BLaER1 (cell line): ENCODE measurements at regions not wholly inside any gene's neighbourhood (a gene's known extent, or its start where the extent isn't known, plus 50 kb on each side); places are given as distances from the start of the nearest gene placed in this dataset.
"Not testable (repeated sequence)": the region's sequence is repeated elsewhere in the genome, so short reads cannot be mapped to it uniquely, and the experiment has no call there.

Experiments used
- H3K27ac ChIP-seq: shearing (Covaris generic); formaldehyde crosslinking; 2 replicates; pipeline ENCODE4 v1.8.1; 2022
- H3K27me3 ChIP-seq: shearing (Covaris generic); formaldehyde crosslinking; 2 replicates; pipeline ENCODE4 v1.8.1; 2022
- H3K36me3 ChIP-seq: shearing (Covaris generic); formaldehyde crosslinking; 2 replicates; pipeline ENCODE4 v1.8.1; 2022
- H3K4me1 ChIP-seq: shearing (Covaris generic); formaldehyde crosslinking; 2 replicates; pipeline ENCODE4 v1.8.1; 2022
- H3K4me2 ChIP-seq: shearing (Covaris generic); formaldehyde crosslinking; 2 replicates; pipeline ENCODE4 v1.8.1; 2022
- H3K4me3 ChIP-seq: shearing (Covaris generic); formaldehyde crosslinking; 2 replicates; pipeline ENCODE4 v1.8.1; 2022
- H3K9ac ChIP-seq: shearing (Covaris generic); formaldehyde crosslinking; 2 replicates; pipeline ENCODE4 v1.8.1; 2022
- H3K9me3 ChIP-seq: shearing (Covaris generic); formaldehyde crosslinking; 2 replicates; pipeline ENCODE4 v1.8.1; 2022
- H4K20me1 ChIP-seq: shearing (Covaris generic); formaldehyde crosslinking; 2 replicates; pipeline ENCODE4 v1.8.1; 2022

DNA sequence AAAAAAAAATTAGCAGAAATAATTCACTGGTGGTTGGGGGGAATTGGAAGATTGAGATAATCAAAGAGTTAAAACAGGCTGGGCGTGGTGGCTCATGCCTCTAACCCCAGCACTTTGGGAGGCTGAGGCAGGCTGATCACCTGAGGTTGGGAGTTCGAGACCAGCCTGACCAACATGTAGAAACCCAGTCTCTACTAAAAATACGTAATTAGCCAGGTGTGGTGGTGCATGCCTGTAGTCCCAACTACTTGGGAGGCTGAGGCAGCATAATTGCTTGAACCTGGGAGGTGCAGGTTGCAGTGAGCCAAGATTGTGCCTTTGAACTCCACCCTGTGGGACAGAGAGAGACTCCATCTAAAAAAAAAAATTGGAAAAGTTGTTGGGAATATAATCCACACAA, 173.2 kb upstream of the TPTE start:
- not testable (repeated sequence) for H3K27ac ChIP-seq, H3K36me3 ChIP-seq, H3K9ac ChIP-seq, H4K20me1 ChIP-seq, H3K4me2 ChIP-seq, H3K4me1 ChIP-seq, H3K27me3 ChIP-seq, H3K4me3 ChIP-seq
- H3K9me3 ChIP-seq = peaks cover 40% of the 10 kb centered on the region

DNA sequence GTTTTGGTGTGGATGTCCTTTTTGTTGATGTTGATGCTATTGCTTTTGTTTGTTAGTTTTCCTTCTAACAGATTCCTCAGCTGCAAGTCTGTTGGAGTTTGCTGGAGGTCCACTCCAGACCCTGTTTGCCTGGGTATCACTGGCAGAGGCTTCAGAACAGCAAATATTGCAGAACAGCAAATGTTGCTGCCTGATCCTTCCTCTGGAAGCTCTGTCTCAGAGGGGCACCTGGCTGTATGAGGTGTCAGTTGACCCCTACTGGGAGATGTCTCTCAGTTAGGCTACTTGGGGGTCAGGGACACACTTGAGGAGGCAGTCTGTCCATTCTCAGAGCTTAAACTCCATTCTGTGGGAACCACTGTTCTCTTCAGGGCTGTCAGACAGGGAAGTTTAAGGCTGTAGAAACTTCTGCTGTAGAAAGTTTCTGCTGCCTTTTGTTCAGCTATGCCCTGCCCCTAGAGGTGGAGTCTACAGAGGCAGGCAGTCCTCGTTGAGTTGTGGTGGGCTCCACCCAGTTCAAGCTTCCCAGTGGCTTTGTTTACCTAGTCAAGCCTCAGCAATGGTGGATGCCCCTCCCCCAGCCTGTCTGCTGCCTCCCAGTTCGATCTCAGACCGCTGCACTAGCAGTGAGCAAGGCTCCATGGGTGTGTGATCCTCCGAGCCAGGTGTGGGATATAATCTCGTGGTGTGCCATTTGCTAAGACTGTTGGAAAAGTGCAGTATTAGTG, 166.4 kb upstream of the TPTE start:
- not testable (repeated sequence) for H3K36me3 ChIP-seq, H4K20me1 ChIP-seq, H3K27me3 ChIP-seq, H3K4me1 ChIP-seq, H3K4me3 ChIP-seq, H3K9ac ChIP-seq, H3K27ac ChIP-seq, H3K4me2 ChIP-seq
- peaks cover 12% of the 10 kb centered on the region; the same call in 1 of the 2 replicates for H3K9me3 ChIP-seq

- not testable (repeated sequence) for H3K4me1 ChIP-seq, H3K36me3 ChIP-seq, H4K20me1 ChIP-seq, H3K9me3 ChIP-seq, H3K4me2 ChIP-seq, H3K9ac ChIP-seq, H3K27ac ChIP-seq, H3K4me3 ChIP-seq, H3K27me3 ChIP-seq
Observed at GRCh38 chr21:10359120-10359519, 162.3 kb upstream of the TPTE start.

DNA sequence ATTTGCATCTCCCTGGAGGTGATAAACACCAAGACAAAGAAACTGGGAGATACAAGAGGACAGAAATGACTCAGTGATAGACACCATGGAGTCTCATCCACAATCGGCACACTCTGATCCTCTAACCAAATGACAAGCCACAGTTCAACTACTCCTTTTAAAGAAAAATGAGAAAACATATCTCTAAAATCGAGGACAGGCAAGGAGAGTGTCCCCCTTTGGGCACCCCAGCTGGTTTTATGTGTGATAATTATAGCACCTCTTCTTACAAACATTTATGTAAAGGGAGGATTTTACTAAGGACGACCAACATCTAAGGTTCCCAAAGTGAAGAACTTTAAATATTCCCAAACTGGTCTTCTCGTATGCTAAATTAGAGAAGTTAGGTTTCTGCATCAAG, 161.5 kb upstream of the TPTE start:
- not testable (repeated sequence) for H4K20me1 ChIP-seq, H3K27me3 ChIP-seq, H3K9me3 ChIP-seq, H3K4me3 ChIP-seq, H3K9ac ChIP-seq, H3K4me1 ChIP-seq, H3K36me3 ChIP-seq, H3K4me2 ChIP-seq, H3K27ac ChIP-seq

DNA sequence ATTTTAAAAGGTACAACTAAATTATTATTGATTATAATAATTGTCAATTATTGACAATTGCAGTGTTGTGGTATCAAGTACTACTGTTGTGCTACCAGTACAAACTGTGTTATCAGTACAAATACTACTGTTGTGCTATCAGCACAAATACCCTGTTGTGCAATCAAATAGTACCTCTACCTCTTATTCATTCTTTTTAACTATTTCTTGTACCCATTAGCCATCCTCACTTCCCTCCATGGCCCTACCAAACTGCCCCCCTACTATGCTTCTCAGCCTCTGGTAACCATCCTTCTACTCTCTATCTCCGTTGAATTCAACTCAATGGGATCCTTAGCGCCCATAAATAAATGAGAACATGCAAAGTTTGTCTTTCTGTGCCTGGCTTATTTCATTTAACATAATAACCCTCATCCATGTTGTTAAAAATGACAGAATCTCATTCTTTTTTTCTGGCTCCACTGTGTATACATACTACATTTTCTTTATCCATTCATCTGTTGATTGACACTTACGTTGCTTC, 160.1 kb upstream of the TPTE start:
- H3K27me3 ChIP-seq, H3K4me2 ChIP-seq, H3K36me3 ChIP-seq, H4K20me1 ChIP-seq, H3K4me3 ChIP-seq, H3K9me3 ChIP-seq, H3K9ac ChIP-seq, H3K4me1 ChIP-seq, H3K27ac ChIP-seq: not testable (repeated sequence)

DNA sequence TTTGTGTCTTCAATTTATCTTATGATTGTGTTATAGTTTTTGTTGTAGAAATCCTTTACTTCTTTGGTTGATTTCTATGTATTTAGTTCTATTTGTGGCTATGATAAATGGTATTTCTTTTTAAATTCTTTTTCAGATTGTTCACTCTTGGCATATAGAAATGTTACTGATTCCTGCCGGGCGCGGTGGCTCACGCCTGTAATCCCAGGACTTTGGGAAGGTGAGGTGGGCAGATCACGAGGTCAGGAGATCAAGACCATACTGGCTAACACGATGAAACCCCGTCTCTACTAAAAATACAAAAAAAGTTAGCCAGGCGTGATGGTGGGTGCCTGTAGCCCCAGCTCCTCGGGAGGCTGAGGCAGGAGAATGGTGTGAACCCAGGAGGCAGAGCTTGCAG, 158.6 kb upstream of the TPTE start:
- H3K9me3 ChIP-seq, H3K27me3 ChIP-seq, H3K4me3 ChIP-seq, H3K36me3 ChIP-seq, H4K20me1 ChIP-seq, H3K9ac ChIP-seq, H3K4me1 ChIP-seq, H3K27ac ChIP-seq, H3K4me2 ChIP-seq: not testable (repeated sequence)

- not testable (repeated sequence) for H3K9me3 ChIP-seq, H3K27me3 ChIP-seq, H4K20me1 ChIP-seq, H3K9ac ChIP-seq, H3K4me3 ChIP-seq, H3K36me3 ChIP-seq, H3K27ac ChIP-seq, H3K4me1 ChIP-seq, H3K4me2 ChIP-seq
Observed at GRCh38 chr21:10363321-10363720, 158.1 kb upstream of the TPTE start.

- not testable (repeated sequence) for H3K4me3 ChIP-seq, H3K4me2 ChIP-seq, H3K9me3 ChIP-seq, H3K36me3 ChIP-seq, H3K27me3 ChIP-seq, H3K27ac ChIP-seq, H4K20me1 ChIP-seq, H3K4me1 ChIP-seq, H3K9ac ChIP-seq
Observed at GRCh38 chr21:10366210-10366609, 155.2 kb upstream of the TPTE start.

GRCh38 chr21:10367586-10367985, 153.8 kb upstream of the TPTE start:
- not testable (repeated sequence) for H3K9ac ChIP-seq, H3K27me3 ChIP-seq, H4K20me1 ChIP-seq

GRCh38 chr21:10368323-10368798, 153.0 kb upstream of the TPTE start:
- H3K36me3 ChIP-seq, H3K4me2 ChIP-seq, H3K4me1 ChIP-seq, H3K27me3 ChIP-seq, H3K27ac ChIP-seq, H4K20me1 ChIP-seq, H3K4me3 ChIP-seq, H3K9ac ChIP-seq: not testable (repeated sequence)
- H3K9me3 ChIP-seq = peaks cover 13% of the 10 kb centered on the region; the same call in 1 of the 2 replicates

More at GRCh38 chr21:10367586-10367985, 153.8 kb upstream of the TPTE start:
- H3K4me2 ChIP-seq, H3K27ac ChIP-seq, H3K4me3 ChIP-seq, H3K4me1 ChIP-seq, H3K9me3 ChIP-seq, H3K36me3 ChIP-seq: not testable (repeated sequence)

GRCh38 chr21:10369289-10369688, 152.1 kb upstream of the TPTE start:
- H3K4me3 ChIP-seq, H3K27me3 ChIP-seq, H3K27ac ChIP-seq, H3K4me2 ChIP-seq, H3K9ac ChIP-seq, H3K36me3 ChIP-seq, H4K20me1 ChIP-seq, H3K4me1 ChIP-seq: not testable (repeated sequence)
- peaks cover 13% of the 10 kb centered on the region; the same call in 1 of the 2 replicates for H3K9me3 ChIP-seq

DNA sequence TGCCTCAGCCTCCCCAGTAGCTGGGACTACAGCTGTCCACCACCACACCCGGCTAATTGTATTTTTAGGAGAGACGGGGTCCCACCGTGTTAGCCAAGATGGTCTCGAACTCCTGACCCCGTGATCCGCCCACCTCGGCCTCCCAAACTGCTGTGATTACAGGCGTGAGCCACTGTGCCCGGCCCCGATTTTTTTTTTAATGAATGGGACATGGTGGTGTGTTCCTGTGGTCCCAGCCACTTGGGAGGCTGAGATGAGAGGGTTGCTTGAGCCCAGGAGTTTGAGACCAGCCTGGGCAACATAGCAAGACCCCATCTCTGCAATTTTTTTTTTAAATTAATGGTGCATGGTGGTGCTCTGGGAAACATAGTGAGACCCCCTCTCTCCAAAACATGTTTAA, 143.6 kb upstream of the TPTE start:
- not testable (repeated sequence) for H3K4me3 ChIP-seq, H3K4me1 ChIP-seq, H3K27ac ChIP-seq, H3K4me2 ChIP-seq, H3K27me3 ChIP-seq, H3K36me3 ChIP-seq, H4K20me1 ChIP-seq, H3K9ac ChIP-seq
- peaks cover 48% of the 10 kb centered on the region for H3K9me3 ChIP-seq

- not testable (repeated sequence) for H3K27ac ChIP-seq, H3K4me3 ChIP-seq, H3K9ac ChIP-seq, H3K36me3 ChIP-seq, H3K4me2 ChIP-seq, H3K4me1 ChIP-seq, H3K27me3 ChIP-seq, H4K20me1 ChIP-seq
- H3K9me3 ChIP-seq = peaks cover 61% of the 10 kb centered on the region
Observed at GRCh38 chr21:10379816-10380215, 141.6 kb upstream of the TPTE start.

GRCh38 chr21:10381687-10382060, 139.7 kb upstream of the TPTE start:
- H3K9me3 ChIP-seq = peaks cover 76% of the 10 kb centered on the region
- H3K4me1 ChIP-seq, H3K4me2 ChIP-seq: not testable (repeated sequence)

GRCh38 chr21:10382135-10382534, 139.2 kb upstream of the TPTE start:
- H3K4me2 ChIP-seq, H3K9ac ChIP-seq, H3K27me3 ChIP-seq, H4K20me1 ChIP-seq, H3K4me3 ChIP-seq, H3K36me3 ChIP-seq, H3K27ac ChIP-seq, H3K4me1 ChIP-seq: not testable (repeated sequence)
- peaks cover 76% of the 10 kb centered on the region for H3K9me3 ChIP-seq

More at GRCh38 chr21:10381687-10382060, 139.7 kb upstream of the TPTE start:
- H3K9ac ChIP-seq, H4K20me1 ChIP-seq, H3K4me3 ChIP-seq, H3K27ac ChIP-seq, H3K36me3 ChIP-seq, H3K27me3 ChIP-seq: not testable (repeated sequence)
